Mammary epithelial cell (primary cell): ENCODE measurements at regions not wholly inside any gene's neighbourhood (a gene's known extent, or its start where the extent isn't known, plus 50 kb on each side); places are given as distances from the start of the nearest gene placed in this dataset.

ENCODE experiments used
- CTCF ChIP-seq, 2 donors: IDR thresholded peaks in 1 of 2; conservative IDR thresholded peaks in 1 of 2; 2 replicates each; pipeline ENCODE4 v1.5.1; 2011 to 2012; ENCODE audit warnings: inconsistent platforms in 2 of 2, low read length in 2 of 2, mild to moderate bottlenecking in 2 of 2, control low read depth in 1 of 2, low read depth in 1 of 2; ENCODE audit not compliant: insufficient read depth in 1 of 2; ENCODE audit errors: extremely low read depth in 1 of 2
- EZH2 ChIP-seq: IDR thresholded peaks from 2 replicates; pipeline ENCODE4 v1.6.1; 2012; ENCODE audit warnings: low read length, inconsistent platforms, borderline replicate concordance

- no peak for TF ChIP-seq CTCF (conservative IDR thresholded peaks at IDR 0.05 in 1 of 2, IDR thresholded peaks at IDR 0.05 in 1 of 2; ENCODE audit: extremely low read depth in 1 of 2, insufficient read depth in 1 of 2, low read depth in 1 of 2, low read length in 2 of 2)
- no peak for TF ChIP-seq EZH2
Measured at GRCh38 chr3:22977650-22978289, 225.4 kb upstream of the UBE2E2 start.
